DMS153 treated with DMSO at 0.1 percent for 48 hours (cell line): ENCODE measurements at regions not wholly inside any gene's neighbourhood (a gene's known extent, or its start where the extent isn't known, plus 50 kb on each side); places are given as distances from the start of the nearest gene placed in this dataset.

ENCODE experiments used
- DNase-seq: peaks from one replicate; lab custom pipeline; 2025; ENCODE audit not compliant: unreplicated experiment; lab: John Stamatoyannopoulos, UW

DNA sequence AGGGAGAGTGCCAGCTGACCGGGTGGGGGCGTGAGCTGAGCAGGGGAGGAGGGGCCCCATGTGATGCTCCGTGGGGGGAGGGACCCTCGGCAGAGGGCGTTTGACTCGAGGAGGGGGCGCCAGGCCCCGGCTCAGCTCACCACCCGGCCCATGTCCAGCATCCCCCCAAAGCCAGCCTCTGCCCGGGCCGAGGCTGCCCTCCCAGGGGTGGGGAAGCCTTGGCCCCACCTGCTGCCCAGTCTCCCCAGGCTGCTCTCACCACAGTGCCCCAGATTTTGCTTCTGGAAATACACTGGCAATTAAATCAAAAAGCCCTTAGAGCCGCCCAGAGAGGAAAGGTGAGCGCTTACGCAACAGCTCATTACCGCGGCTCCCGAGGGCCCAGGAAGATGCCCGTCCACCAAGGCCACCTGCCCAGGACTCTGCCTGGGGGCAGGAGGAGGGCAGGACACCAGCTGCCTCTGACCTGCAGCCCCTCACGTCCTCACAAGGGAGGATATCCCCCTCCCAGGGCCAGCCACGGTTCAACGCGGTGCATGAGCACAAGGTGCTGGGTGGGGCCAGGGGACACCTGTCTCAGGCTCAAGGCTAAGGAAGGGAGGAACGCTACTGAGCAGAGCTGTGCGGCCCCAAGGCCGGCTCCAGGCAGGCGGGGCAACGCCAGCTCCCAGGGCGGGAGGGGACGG lies 70.0 kb upstream of the INPP5A start:
- DNase-seq: peak; percentile 20

DNA sequence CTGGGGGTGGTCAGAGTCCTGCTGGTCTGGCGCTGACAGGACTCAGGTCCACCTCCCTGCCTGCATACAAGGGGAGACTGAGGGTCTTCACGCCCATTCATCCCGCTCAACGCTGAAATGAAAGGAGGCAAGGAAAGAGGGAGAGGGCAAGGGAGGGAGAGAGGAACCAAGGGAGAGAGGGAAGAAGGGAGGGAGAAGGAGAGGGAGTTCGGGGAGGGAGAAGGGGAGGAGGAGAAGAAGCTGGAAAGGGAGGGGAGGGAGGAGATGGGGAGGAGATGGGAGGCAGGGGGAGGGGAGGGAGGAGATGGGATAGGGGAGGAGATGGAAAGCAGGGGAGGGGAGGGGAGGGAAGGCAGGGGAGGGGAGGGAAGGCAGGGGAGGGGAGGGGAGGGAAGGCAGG lies 69.4 kb upstream of the INPP5A start:
- DNase-seq: no peak

DNA sequence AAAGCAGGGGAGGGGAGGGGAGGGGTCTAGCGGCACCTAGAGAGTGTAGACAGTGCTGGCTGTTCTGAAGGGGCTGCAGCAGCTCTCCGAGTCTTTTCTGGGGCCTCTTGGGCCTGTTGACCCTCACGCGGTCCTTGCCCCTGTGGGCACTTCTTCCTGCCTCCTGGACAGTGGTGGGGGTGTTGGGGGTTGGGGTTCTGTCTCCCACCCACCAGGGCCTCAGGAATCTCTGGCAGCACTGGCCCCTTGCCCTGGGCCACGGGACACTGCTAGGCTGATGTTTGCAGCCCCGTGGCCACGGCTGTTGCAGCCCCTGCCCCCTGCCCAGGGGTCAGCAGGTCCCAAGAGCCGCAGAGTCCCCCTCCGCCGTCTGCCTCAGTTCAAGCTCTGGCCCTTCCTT lies 68.9 kb upstream of the INPP5A start:
- DNase-seq: no peak

- DNase-seq: no peak
These were observed 68.2 kb upstream of the INPP5A start for GRCh38 chr10:132469197-132469884.

DNA sequence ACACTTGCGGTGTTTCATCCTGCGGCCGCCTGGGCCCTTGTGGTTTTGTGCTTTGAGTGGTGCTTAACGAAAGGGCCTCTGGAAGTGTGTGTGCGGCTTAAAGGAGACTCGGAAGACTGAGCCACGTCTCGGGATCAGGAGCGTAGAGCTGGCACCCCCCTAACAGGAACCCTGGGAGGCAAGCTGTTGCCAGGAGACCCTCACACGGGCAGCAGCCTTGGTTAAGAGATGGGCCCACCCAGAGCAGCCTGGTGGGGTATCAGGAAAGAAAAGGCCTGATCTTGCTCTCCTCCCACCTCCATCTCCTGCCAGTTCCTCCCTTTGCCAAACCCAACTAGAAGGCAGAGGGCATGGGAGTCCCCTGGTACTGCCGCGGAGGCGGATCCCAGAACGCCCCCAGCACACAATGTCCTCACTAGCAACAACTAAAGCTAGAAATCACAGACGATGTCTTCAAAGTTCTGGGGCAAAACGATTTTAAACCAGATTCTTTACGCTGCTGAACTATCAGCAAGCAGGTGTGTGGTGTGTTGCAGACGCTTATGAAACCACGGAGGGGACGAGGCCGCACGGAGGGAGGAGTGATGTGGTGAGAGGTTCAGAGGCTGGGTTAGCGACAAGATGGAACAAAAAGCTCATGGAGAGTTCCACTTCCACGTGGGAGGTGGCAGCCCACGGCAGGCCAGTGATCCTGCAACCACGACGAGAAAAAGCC lies 67.0 kb upstream of the INPP5A start:
- DNase-seq: no peak

- DNase-seq: no peak
These were observed 66.5 kb upstream of the INPP5A start for GRCh38 chr10:132471125-132471451.

DNA sequence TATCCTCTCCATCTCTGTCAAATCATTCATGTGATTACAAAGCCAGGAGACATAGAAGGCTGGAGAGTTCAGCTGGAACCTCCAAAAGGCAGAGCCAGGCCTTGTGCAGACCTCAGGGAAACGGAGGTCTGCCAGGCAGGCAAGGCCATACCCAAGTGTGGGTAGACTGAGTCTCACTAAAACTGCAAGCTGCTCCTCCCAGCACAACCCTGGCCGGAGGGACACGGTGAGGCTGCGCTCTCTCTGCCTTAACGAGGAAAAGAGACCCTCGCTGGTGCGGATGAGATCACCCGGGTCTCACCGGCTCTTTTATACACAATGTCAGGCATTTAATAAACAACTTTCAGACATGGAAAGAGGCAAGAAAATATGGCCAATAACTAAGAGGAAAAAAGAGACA lies 66.1 kb upstream of the INPP5A start:
- DNase-seq: no peak

- DNase-seq: no peak
These were observed 62.5 kb upstream of the INPP5A start for GRCh38 chr10:132475086-132475485.

DNA sequence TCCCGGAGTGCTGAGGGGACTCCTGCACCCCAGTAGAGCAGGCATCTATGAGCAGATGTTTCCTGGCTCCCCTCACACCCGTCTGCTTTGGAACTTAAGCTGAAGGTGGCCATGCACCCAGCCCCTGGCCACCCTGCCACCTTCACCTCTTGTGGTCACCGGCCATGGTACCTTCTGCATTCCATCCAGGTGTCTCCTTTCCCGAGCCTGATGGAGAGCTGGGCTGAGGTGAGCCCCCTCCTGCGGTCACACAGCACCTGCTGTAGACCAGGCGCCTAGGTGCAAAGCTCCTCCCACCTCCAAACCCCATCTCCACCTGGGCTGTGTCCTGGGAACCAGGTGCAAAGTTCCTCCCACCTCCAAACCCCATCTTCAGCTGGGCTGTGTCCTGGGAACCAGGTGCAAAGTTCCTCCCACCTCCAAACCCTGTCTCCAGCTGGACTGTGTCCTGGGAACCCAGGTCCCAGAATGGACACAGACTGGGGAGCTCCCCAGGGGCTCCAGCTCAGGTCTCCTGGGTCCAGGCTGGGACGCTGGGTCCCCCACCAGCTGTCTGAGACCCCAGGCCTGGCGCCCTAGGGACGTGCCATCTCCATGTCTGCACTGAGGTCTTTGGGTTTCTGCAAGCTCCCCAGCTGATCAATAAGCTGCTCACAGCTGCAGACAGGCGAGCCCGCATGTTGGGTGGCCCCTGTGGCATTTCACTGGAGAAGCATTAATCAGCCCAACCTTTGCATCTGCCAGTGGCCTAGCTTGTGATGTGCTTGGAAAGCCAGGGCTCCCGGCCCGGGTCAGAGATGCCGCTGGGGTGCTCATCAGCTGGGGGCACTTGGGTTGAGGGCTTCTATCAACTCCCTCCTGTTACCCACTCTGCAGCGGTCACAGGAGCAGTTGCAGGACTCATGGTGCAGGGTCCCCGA lies 61.2 kb upstream of the INPP5A start:
- DNase-seq: no peak

GRCh38 chr10:132477066-132477397 lies 60.6 kb upstream of the INPP5A start:
- DNase-seq: no peak

- DNase-seq: no peak
These were observed 59.9 kb upstream of the INPP5A start for GRCh38 chr10:132477398-132478340.

DNA sequence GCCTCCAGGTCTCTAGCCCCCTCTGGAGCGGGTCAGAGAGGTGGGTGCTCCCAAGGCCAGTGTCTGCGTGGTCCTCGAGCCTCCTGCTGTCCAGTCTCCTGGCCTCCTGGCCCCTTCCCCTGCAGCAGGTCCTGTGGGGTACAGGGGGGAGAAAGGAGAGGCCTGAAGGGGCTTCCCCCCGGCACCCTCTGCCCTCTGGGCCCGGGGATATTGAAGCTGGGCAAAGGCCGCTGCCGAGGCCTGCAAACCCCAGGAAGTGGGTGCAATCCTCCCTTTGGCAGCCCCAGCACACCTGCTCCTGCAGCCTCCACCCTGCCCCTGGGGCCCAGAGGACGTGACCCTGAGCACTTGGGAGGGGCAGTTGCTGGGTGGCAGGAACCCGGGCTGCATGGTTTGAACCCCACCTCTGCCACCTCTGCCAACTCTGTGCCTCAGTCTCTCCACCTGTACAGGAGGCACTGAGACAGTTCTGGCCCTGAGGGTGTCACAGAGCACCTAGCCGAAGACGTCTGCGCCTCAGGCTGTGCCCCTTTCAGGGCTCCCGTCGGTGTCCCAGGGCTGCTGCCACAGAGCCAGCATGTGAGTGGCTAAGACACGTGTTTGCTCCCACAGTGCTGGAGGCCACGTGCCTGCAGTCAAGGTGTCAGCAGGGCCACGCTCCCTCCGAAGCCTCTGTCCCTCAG lies 59.1 kb upstream of the INPP5A start:
- no peak for DNase-seq

- no peak for DNase-seq
These were observed 58.5 kb upstream of the INPP5A start for GRCh38 chr10:132479024-132479602.

- DNase-seq: no peak
These were observed 57.9 kb upstream of the INPP5A start for GRCh38 chr10:132479603-132480221.

DNA sequence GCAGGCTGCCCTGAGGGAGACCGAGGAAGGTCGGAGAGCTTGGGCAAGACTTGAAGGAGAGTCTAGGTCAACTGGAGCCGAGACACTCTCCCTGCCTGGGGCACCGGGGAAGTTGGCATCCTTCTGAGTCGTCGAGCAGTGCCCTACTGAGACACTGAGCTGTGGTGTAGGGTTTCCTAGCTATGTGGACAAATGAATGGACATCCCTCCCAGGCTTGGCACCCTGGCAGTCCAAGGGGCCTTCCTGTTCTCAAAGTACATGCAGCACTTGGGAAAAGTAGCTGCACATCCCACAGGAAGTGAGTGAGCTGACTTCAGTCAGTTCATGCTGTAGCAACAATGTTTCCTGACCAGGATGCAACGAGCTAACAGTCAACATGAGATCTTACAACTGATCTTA lies 57.2 kb upstream of the INPP5A start:
- DNase-seq: no peak

- no peak for DNase-seq
These were observed 55.9 kb upstream of the INPP5A start for GRCh38 chr10:132481690-132482089.

DNA sequence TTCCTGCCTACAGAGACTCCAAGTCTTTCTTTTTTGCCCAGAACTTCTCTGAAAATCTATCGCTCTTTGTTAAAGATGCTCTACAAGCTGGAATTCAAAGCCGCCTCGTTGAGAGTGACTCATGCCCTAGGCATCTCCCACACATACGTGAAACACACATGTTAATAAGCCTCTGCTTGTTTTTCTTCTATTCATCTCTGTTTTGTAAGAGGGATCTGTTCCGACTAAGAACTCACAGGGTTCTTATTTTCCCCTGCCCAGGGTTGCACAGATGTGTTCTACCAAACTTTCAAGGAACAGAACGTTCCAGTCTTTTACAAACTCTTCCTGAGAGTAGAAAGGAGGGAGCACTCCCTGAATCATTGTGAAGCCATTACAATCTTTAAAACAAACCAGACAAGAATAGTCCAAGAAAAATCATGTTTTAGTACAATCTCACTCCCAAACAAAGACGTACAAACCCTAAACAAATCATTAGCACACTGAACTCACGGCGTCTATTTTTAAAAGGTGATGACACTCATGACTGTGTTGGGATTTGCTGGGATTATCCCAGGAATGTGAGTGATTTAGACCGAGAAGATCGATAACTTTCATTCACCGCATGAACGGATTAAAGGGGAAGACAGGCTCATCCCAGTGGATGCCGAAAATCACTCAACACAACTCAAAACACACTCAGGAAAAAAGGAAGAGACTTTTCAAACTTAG lies 55.3 kb upstream of the INPP5A start:
- no peak for DNase-seq

- DNase-seq: no peak
These were observed 54.2 kb upstream of the INPP5A start for GRCh38 chr10:132483394-132483793.
